ENCODE measurements at regions not wholly inside any gene's neighbourhood (a gene's known extent, or its start where the extent isn't known, plus 50 kb on each side); places are given as distances from the start of the nearest gene placed in this dataset.
"Not testable (repeated sequence)": the region's sequence is repeated elsewhere in the genome, so short reads cannot be mapped to it uniquely, and the experiment has no call there.

GRCh38 chr15:91415258-91415657, 315.2 kb downstream of the SV2B start:
- not testable (repeated sequence) for DNase-seq

- no peak for DNase-seq
Measured at GRCh38 chr15:91420689-91421088, 320.6 kb downstream of the SV2B start.

- DNase-seq, result no peak
Measured at GRCh38 chr15:91422797-91423196, 322.7 kb downstream of the SV2B start.

GRCh38 chr15:91424001-91424400, 323.9 kb downstream of the SV2B start:
- no peak for DNase-seq

GRCh38 chr15:91426412-91426811, 326.4 kb downstream of the SV2B start:
- no peak for DNase-seq

- DNase-seq, result no peak
Measured at GRCh38 chr15:91429973-91430372, 329.9 kb downstream of the SV2B start.

- no peak for DNase-seq
Measured at GRCh38 chr15:91431041-91431715, 331.1 kb downstream of the SV2B start.

GRCh38 chr15:91435113-91435512, 335.1 kb downstream of the SV2B start:
- DNase-seq, result no peak

- peak in 1 of 2 experiments; percentile 16 for DNase-seq
Measured at GRCh38 chr15:91444656-91445055, 344.6 kb downstream of the SV2B start.

- DNase-seq, result no peak
Measured at GRCh38 chr15:91445695-91446228, 345.7 kb downstream of the SV2B start.

- DNase-seq, result no peak
Measured at GRCh38 chr15:91447991-91448644, 348.1 kb downstream of the SV2B start.

GRCh38 chr15:91453376-91453775, 353.3 kb downstream of the SV2B start:
- DNase-seq, result not testable (repeated sequence)

GRCh38 chr15:91456251-91456718, 356.2 kb downstream of the SV2B start:
- no peak for DNase-seq

GRCh38 chr15:91456921-91457320, 356.9 kb downstream of the SV2B start:
- DNase-seq, result no peak

- no peak for DNase-seq
Measured at GRCh38 chr15:91461377-91461776, 361.3 kb downstream of the SV2B start.

- no peak for DNase-seq
Measured at GRCh38 chr15:91465086-91465485, 365.0 kb downstream of the SV2B start.

- DNase-seq, result no peak
Measured at GRCh38 chr15:91465696-91466095, 365.6 kb downstream of the SV2B start.

- no peak for DNase-seq
Measured at GRCh38 chr15:91468871-91469580, 369.0 kb downstream of the SV2B start.

GRCh38 chr15:91469632-91470567, 369.8 kb downstream of the SV2B start:
- no peak for DNase-seq

GRCh38 chr15:91471468-91471867, 371.4 kb downstream of the SV2B start:
- no peak for DNase-seq

- no peak for DNase-seq
Measured at GRCh38 chr15:91472316-91472756, 372.3 kb downstream of the SV2B start.

- DNase-seq, result no peak
Measured at GRCh38 chr15:91473894-91474545, 374.0 kb downstream of the SV2B start.

Measured in cerebellar nuclear complex (tissue), 1 donor.